Activated CD4-positive, alpha-beta T cell treated with anti-CD3 and anti-CD28 coated beads for 36 hours (primary cell): ENCODE measurements at regions not wholly inside any gene's neighbourhood (a gene's known extent, or its start where the extent isn't known, plus 50 kb on each side); places are given as distances from the start of the nearest gene placed in this dataset.

Experiments used
- ATAC-seq: fragments of 200-7000 bp; cut with Tn5 transposase; one replicate; pipeline ENCODE4 v1.10.0; 2021; ENCODE audit warnings: mild to moderate bottlenecking, moderate library complexity
- CTCF ChIA-PET: fragments of 350-600 bp; sonication (Branson Sonifier 250); formaldehyde crosslinking; loops from one replicate; lab custom pipeline; 2021; ENCODE audit warnings: antibody characterized with exemption; lab: Charles Lee
- POLR2A ChIA-PET: fragments of 350-600 bp; sonication (Branson Sonifier 250); formaldehyde crosslinking; loops from one replicate; lab custom pipeline; 2021; ENCODE audit warnings: antibody characterized with exemption, inconsistent platforms; lab: Charles Lee
- DNase-seq: peaks from one replicate; pipeline ENCODE4 v3.0.0-alpha.2; 2020
- H3K27ac Mint-ChIP-seq: one replicate; pipeline ENCODE4 v1.8.0; 2021; ENCODE audit warnings: mixed read lengths
- H3K27me3 Mint-ChIP-seq: one replicate; pipeline ENCODE4 v1.8.0; 2021; ENCODE audit warnings: mixed read lengths
- H3K36me3 Mint-ChIP-seq: one replicate; pipeline ENCODE4 v1.8.0; 2021; ENCODE audit warnings: low read depth, mixed read lengths
- H3K4me1 Mint-ChIP-seq: one replicate; pipeline ENCODE4 v1.8.0; 2021; ENCODE audit warnings: mixed read lengths
- H3K4me3 Mint-ChIP-seq: one replicate; pipeline ENCODE4 v1.8.0; 2021; ENCODE audit warnings: mild to moderate bottlenecking, moderate library complexity, mixed read lengths
- H3K9me3 Mint-ChIP-seq: one replicate; pipeline ENCODE4 v1.8.0; 2021; ENCODE audit warnings: low read depth, mixed read lengths
- intact Hi-C, 2 experiments: fragments of 100-400 bp; cut with DNase I in 1 of 2; cut with micrococcal nuclease in 1 of 2; formaldehyde crosslinking; loops; one replicate each; pipeline versions ENCODE4 v1.14.2 to v1.15.1; 2022 to 2024; cut with DNase I, micrococcal nuclease

- Mint-ChIP-seq H3K27ac (no peak overlapping the region), H3K27me3 (peaks cover 6% of the 10 kb centered on the region), H3K4me3 (no peak overlapping the region), H3K36me3 (no peaks in the 10 kb centered on the region), H3K4me1 (no peaks in the 10 kb centered on the region), H3K9me3 (no peaks in the 10 kb centered on the region)
- DNase-seq (no peak), ATAC-seq (no peak)
- intact Hi-C loops, result no loop called here
- POLR2A ChIA-PET, result no interaction called here
- CTCF ChIA-PET, result no interaction called here
Observed at GRCh38 chr3:118781232-118781631, 253.4 kb downstream of the IGSF11 start.

GRCh38 chr3:118781839-118782238, 252.8 kb downstream of the IGSF11 start:
- ChIA-PET POLR2A (no interaction called here), CTCF (interaction anchor here (0.6 kb wide), 1 partner anchor 1169 kb away, joined by 3 read pairs; no protein-coding TSS in a partner anchor)
- no peaks in the 10 kb centered on the region for H3K9me3 Mint-ChIP-seq
- no peak overlapping the region for H3K27ac Mint-ChIP-seq
- DNase-seq (no peak), ATAC-seq (no peak)
- no peak overlapping the region for H3K4me3 Mint-ChIP-seq
- H3K4me1 Mint-ChIP-seq, result no peaks in the 10 kb centered on the region
- intact Hi-C loops, result no loop called here
- H3K36me3 Mint-ChIP-seq, result no peaks in the 10 kb centered on the region
- H3K27me3 Mint-ChIP-seq, result peaks cover 6% of the 10 kb centered on the region

- DNase-seq, result no peak
- peak; percentile 36 for ATAC-seq
- peaks cover 6% of the 10 kb centered on the region for H3K27me3 Mint-ChIP-seq
- POLR2A ChIA-PET, result no interaction called here
- H3K27ac Mint-ChIP-seq, result no peak overlapping the region
- H3K36me3 Mint-ChIP-seq, result no peaks in the 10 kb centered on the region
- H3K9me3 Mint-ChIP-seq, result no peaks in the 10 kb centered on the region
- no peak overlapping the region for H3K4me3 Mint-ChIP-seq
- intact Hi-C loops, result no loop called here
- CTCF ChIA-PET, result interaction anchor here (1.0 kb wide), 1 partner anchor 13 kb away, joined by 3 read pairs; no protein-coding TSS in a partner anchor
- no peaks in the 10 kb centered on the region for H3K4me1 Mint-ChIP-seq
Observed at GRCh38 chr3:118782755-118783202, 251.9 kb downstream of the IGSF11 start.

DNA sequence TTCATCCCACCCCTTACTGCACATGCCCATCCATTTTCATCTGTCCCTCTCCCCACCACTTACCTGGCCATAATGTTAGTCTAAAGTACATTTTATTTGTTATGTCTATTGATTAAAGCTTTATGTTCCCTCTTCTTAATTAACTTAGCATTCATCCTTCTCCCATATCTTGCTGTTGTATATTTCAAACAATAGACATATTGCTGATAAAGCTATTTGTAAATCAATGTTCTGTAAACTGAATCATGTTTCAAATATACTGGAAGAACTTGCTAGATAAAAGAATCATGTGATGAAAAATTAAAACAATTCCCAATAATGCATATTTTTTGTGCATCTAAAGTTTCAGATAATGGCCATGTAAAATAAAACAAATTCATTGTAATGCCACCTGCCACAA, 249.2 kb downstream of the IGSF11 start:
- DNase-seq (no peak), ATAC-seq (no peak)
- Mint-ChIP-seq H3K4me3 (no peak overlapping the region), H3K36me3 (no peaks in the 10 kb centered on the region), H3K27me3 (peaks cover 9% of the 10 kb centered on the region), H3K27ac (no peak overlapping the region), H3K4me1 (no peaks in the 10 kb centered on the region), H3K9me3 (no peaks in the 10 kb centered on the region)
- ChIA-PET CTCF (interaction anchor here (1.0 kb wide), 1 partner anchor 152 kb away, joined by 3 read pairs; no protein-coding TSS in a partner anchor), POLR2A (no interaction called here)
- intact Hi-C loops, result no loop called here

- POLR2A ChIA-PET, result interaction anchor here (0.7 kb wide), 1 partner anchor 1356 kb away, joined by 5 read pairs; no protein-coding TSS in a partner anchor
- intact Hi-C loops, result no loop called here
- Mint-ChIP-seq H3K4me1 (no peaks in the 10 kb centered on the region), H3K27me3 (peaks cover 5% of the 10 kb centered on the region), H3K4me3 (no peak overlapping the region), H3K27ac (no peak overlapping the region), H3K36me3 (no peaks in the 10 kb centered on the region), H3K9me3 (no peaks in the 10 kb centered on the region)
- ATAC-seq, result no peak
- CTCF ChIA-PET, result interaction anchor here (0.7 to 0.9 kb wide), 2 partner anchors 27 to 1383 kb away, joined by 3 to 4 read pairs; no protein-coding TSS in a partner anchor
- DNase-seq, result no peak
Observed at GRCh38 chr3:118791246-118791645, 243.4 kb downstream of the IGSF11 start.

- ATAC-seq, result no peak
- Mint-ChIP-seq H3K4me1 (no peaks in the 10 kb centered on the region), H3K27me3 (peaks cover 5% of the 10 kb centered on the region), H3K9me3 (no peaks in the 10 kb centered on the region), H3K4me3 (no peak overlapping the region), H3K27ac (no peak overlapping the region), H3K36me3 (no peaks in the 10 kb centered on the region)
- DNase-seq, result no peak
- ChIA-PET CTCF (interaction anchor here (0.7 kb wide), 1 partner anchor 1382 kb away, joined by 4 read pairs; no protein-coding TSS in a partner anchor), POLR2A (interaction anchor here (0.7 kb wide), 1 partner anchor 1355 kb away, joined by 5 read pairs; no protein-coding TSS in a partner anchor)
- intact Hi-C loops, result no loop called here
Observed at GRCh38 chr3:118792191-118792590, 242.5 kb downstream of the IGSF11 start.

GRCh38 chr3:118793176-118793575, 241.5 kb downstream of the IGSF11 start:
- no peaks in the 10 kb centered on the region for H3K36me3 Mint-ChIP-seq
- H3K9me3 Mint-ChIP-seq, result no peaks in the 10 kb centered on the region
- no peak for DNase-seq
- H3K27ac Mint-ChIP-seq, result no peak overlapping the region
- H3K4me1 Mint-ChIP-seq, result no peaks in the 10 kb centered on the region
- ATAC-seq, result no peak
- H3K27me3 Mint-ChIP-seq, result peaks cover 5% of the 10 kb centered on the region
- ChIA-PET POLR2A (no interaction called here), CTCF (no interaction called here)
- H3K4me3 Mint-ChIP-seq, result no peak overlapping the region
- intact Hi-C loops, result no loop called here

GRCh38 chr3:118799303-118799702, 235.3 kb downstream of the IGSF11 start:
- no peak for DNase-seq
- no peaks in the 10 kb centered on the region for H3K9me3 Mint-ChIP-seq
- no peak overlapping the region for H3K27ac Mint-ChIP-seq
- H3K4me3 Mint-ChIP-seq, result no peak overlapping the region
- H3K27me3 Mint-ChIP-seq, result no peaks in the 10 kb centered on the region
- H3K36me3 Mint-ChIP-seq, result no peaks in the 10 kb centered on the region
- intact Hi-C loops, result no loop called here
- no peak for ATAC-seq
- H3K4me1 Mint-ChIP-seq, result no peaks in the 10 kb centered on the region
- ChIA-PET POLR2A (no interaction called here), CTCF (no interaction called here)

DNA sequence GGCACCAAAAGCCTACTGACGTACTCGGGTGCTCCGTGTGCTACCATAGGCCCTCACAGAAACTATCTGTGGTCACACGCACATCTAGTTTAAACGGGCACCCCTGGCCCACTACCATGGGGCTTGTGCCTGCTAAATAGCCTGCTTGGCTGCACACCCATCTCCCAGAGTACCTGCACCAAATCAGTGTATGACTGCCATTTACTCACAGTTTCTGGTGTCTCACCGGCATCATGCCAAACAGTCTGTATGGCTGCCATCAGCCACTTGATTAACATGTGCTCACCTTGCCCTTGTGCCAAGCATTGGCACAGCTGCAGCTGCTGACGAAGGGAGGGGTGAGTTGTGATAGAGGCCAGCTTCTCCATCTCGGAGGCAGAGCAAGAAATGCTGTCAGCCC, 232.7 kb downstream of the IGSF11 start:
- Mint-ChIP-seq H3K4me1 (no peaks in the 10 kb centered on the region), H3K27me3 (no peaks in the 10 kb centered on the region), H3K27ac (no peak overlapping the region), H3K36me3 (no peaks in the 10 kb centered on the region), H3K9me3 (no peaks in the 10 kb centered on the region), H3K4me3 (no peak overlapping the region)
- ATAC-seq, result no peak
- ChIA-PET POLR2A (no interaction called here), CTCF (no interaction called here)
- intact Hi-C loops, result no loop called here
- DNase-seq, result no peak

- Mint-ChIP-seq H3K9me3 (no peaks in the 10 kb centered on the region), H3K27me3 (peaks cover 2% of the 10 kb centered on the region), H3K27ac (no peak overlapping the region), H3K4me3 (no peak overlapping the region), H3K36me3 (no peaks in the 10 kb centered on the region), H3K4me1 (no peaks in the 10 kb centered on the region)
- intact Hi-C loops, result no loop called here
- DNase-seq (no peak), ATAC-seq (no peak)
- CTCF ChIA-PET, result interaction anchor here (0.7 kb wide), 1 partner anchor 25 kb away, joined by 3 read pairs; no protein-coding TSS in a partner anchor
- POLR2A ChIA-PET, result no interaction called here
Observed at GRCh38 chr3:118802325-118803095, 232.1 kb downstream of the IGSF11 start.

DNA sequence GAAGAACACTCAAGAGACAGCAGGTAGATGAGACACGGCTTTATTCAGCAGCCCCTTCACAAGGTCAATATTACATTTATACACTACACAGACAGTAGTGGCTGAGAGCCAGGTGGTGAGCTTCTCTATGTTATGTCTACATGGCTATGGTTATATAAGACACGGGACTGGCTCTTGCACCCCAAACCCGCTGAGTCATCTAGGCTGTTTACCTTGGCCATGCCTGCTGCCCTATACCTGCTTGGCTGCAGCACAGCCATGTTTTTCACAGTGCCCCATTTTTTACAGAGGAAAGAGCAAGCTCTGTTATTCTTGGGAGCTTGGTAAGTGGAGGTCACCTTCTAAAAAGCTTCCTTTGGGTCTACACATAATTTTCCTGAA, 231.6 kb downstream of the IGSF11 start:
- no peaks in the 10 kb centered on the region for H3K36me3 Mint-ChIP-seq
- H3K4me3 Mint-ChIP-seq, result no peak overlapping the region
- no peak overlapping the region for H3K27ac Mint-ChIP-seq
- POLR2A ChIA-PET, result no interaction called here
- no peaks in the 10 kb centered on the region for H3K4me1 Mint-ChIP-seq
- CTCF ChIA-PET, result interaction anchor here (0.7 kb wide), 1 partner anchor 26 kb away, joined by 3 read pairs; no protein-coding TSS in a partner anchor
- DNase-seq, result no peak
- no peaks in the 10 kb centered on the region for H3K9me3 Mint-ChIP-seq
- intact Hi-C loops, result no loop called here
- H3K27me3 Mint-ChIP-seq, result peaks cover 4% of the 10 kb centered on the region
- no peak for ATAC-seq

GRCh38 chr3:118805007-118805406, 229.6 kb downstream of the IGSF11 start:
- Mint-ChIP-seq H3K27ac (no peak overlapping the region), H3K36me3 (no peaks in the 10 kb centered on the region), H3K4me3 (no peak overlapping the region), H3K4me1 (peaks cover 4% of the 10 kb centered on the region), H3K27me3 (peaks cover 6% of the 10 kb centered on the region), H3K9me3 (no peaks in the 10 kb centered on the region)
- DNase-seq, result no peak
- intact Hi-C loops, result no loop called here
- ChIA-PET POLR2A (no interaction called here), CTCF (interaction anchor here (1.2 kb wide), 1 partner anchor 9 kb away, joined by 3 read pairs; no protein-coding TSS in a partner anchor)
- no peak for ATAC-seq
